Thyroid gland (tissue), 4 donors: ENCODE measurements at regions not wholly inside any gene's neighbourhood (a gene's known extent, or its start where the extent isn't known, plus 50 kb on each side); places are given as distances from the start of the nearest gene placed in this dataset.

Source experiments
- DNase-seq, 2 donors: peaks; one replicate each; pipeline ENCODE4 v3.0.0-alpha.2; 2019
- H3K27ac ChIP-seq, 3 donors: fragments of 200-600 bp; sonication (generic); 1 replicate in 2 of 3; 2 replicates in 1 of 3; pipeline ENCODE4 v1.5.1; 2016 to 2019; ENCODE audit warnings: mild to moderate bottlenecking in 1 of 3, moderate library complexity in 1 of 3
- H3K27me3 ChIP-seq: fragments of 200-600 bp; sonication (generic); one replicate; pipeline ENCODE4 v1.5.1; 2019
- H3K36me3 ChIP-seq, 2 donors: fragments of 200-600 bp; sonication (generic); one replicate each; pipeline ENCODE4 v1.5.1; 2016 to 2019
- H3K4me1 ChIP-seq, 2 donors: fragments of 200-600 bp; sonication (generic); one replicate each; pipeline ENCODE4 v1.5.1; 2017 to 2019
- H3K4me3 ChIP-seq, 3 donors: fragments of 200-600 bp; sonication (generic); replicated peaks in 1 of 3; 1 replicate in 2 of 3; 2 replicates in 1 of 3; pipeline ENCODE4 v1.5.1; 2016; ENCODE audit warnings: mild to moderate bottlenecking in 1 of 3
- H3K9me3 ChIP-seq: fragments of 200-600 bp; sonication (generic); one replicate; pipeline ENCODE4 v1.5.1; 2017
- CTCF ChIP-seq, 6 experiments: fragments of 200-600 bp in 3 of 6; fragments of 450-650 bp in 3 of 6; sonication (generic) in 3 of 6; IDR thresholded peaks; one replicate each; pipeline ENCODE4 v1.5.1; 2016 to 2019; ENCODE audit warnings: antibody characterized with exemption in 6 of 6, mild to moderate bottlenecking in 2 of 6, inconsistent platforms in 1 of 6, moderate library complexity in 1 of 6
- POLR2A ChIP-seq, 2 donors: fragments of 450-650 bp; IDR thresholded peaks; one replicate each; pipeline ENCODE4 v1.6.1; 2017; ENCODE audit warnings: antibody characterized with exemption in 2 of 2, mild to moderate bottlenecking in 2 of 2, moderate library complexity in 1 of 2
- WGBS, 2 donors: methylation state at CpG; one replicate each; pipeline ENCODE4 v1.1.5; 2017; 5-methylcytosine and 5-hydroxymethylcytosine counted together
- intact Hi-C: fragments of 100-400 bp; cut with DNase I; formaldehyde crosslinking; loops from one replicate; pipeline ENCODE4 v1.15.1; 2023

GRCh38 chr2:149670086-149670485 is 82.5 kb upstream of the MMADHC start:
- no peak overlapping the region for H3K27ac ChIP-seq
- intact Hi-C loops, result no loop called here
- DNase-seq, result no peak
- no peaks in the 10 kb centered on the region for H3K36me3 ChIP-seq
- H3K4me1 ChIP-seq, result no peaks in the 10 kb centered on the region
- 92% methylated on average over 2 of the region's 2 CpGs for WGBS, 2 donors
- no peak overlapping the region for H3K4me3 ChIP-seq
- H3K9me3 ChIP-seq, result no peaks in the 10 kb centered on the region
- TF ChIP-seq POLR2A (IDR thresholded peaks at IDR 0.05) (no peak), CTCF (IDR thresholded peaks at IDR 0.05) (no peak)
- H3K27me3 ChIP-seq, result no peaks in the 10 kb centered on the region

DNA sequence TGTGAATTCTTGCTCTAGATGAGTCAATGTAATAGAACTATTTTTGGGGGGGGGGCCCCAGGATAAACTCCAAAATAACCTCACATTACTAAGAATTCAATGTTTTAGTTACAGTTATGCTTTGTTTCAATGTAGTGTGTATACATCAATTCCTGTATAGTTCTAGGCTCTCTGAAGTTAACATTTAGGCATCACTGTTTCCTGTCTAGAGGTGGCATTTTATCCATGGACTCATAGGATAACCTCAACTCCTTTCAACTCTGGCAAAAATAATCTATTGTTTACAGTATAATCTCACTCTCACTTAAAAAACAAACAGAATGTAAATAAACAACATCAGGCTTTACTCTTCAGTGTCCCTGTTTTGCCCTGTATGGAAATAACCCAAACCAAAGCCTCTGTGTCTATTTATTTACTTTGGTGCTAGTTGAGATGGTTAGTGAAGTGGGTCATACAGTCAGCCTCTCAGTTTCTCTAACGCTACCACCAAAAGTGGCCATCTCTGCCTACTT is 79.3 kb upstream of the MMADHC start:
- no peak for DNase-seq
- Histone ChIP-seq H3K27ac (no peak overlapping the region), H3K27me3 (no peaks in the 10 kb centered on the region), H3K9me3 (no peaks in the 10 kb centered on the region), H3K4me3 (no peak overlapping the region), H3K4me1 (peaks cover 0 to 3% of the 10 kb centered on the region in 2 donors), H3K36me3 (no peaks in the 10 kb centered on the region)
- no peak for TF ChIP-seq POLR2A (IDR thresholded peaks at IDR 0.05)
- TF ChIP-seq CTCF (IDR thresholded peaks at IDR 0.05), result no peak
- intact Hi-C loops, result no loop called here
- WGBS, 2 donors, result 58 to 71% methylated on average over 1 of the region's 1 CpG

GRCh38 chr2:149664896-149665295 is 77.3 kb upstream of the MMADHC start:
- Histone ChIP-seq H3K9me3 (no peaks in the 10 kb centered on the region), H3K27ac (no peak overlapping the region), H3K27me3 (no peaks in the 10 kb centered on the region), H3K4me1 (peaks cover 0 to 8% of the 10 kb centered on the region in 2 donors), H3K4me3 (no peak overlapping the region), H3K36me3 (no peaks in the 10 kb centered on the region)
- TF ChIP-seq POLR2A (IDR thresholded peaks at IDR 0.05), result no peak
- TF ChIP-seq CTCF (IDR thresholded peaks at IDR 0.05), result no peak
- intact Hi-C loops, result no loop called here
- no peak for DNase-seq
- 98 to 99% methylated on average over 3 of the region's 3 CpGs for WGBS, 2 donors

GRCh38 chr2:149662556-149662955 is 75.0 kb upstream of the MMADHC start:
- no peaks in the 10 kb centered on the region for H3K27me3 ChIP-seq
- no peaks in the 10 kb centered on the region for H3K36me3 ChIP-seq
- no peaks in the 10 kb centered on the region for H3K9me3 ChIP-seq
- TF ChIP-seq POLR2A (IDR thresholded peaks at IDR 0.05) (no peak), CTCF (IDR thresholded peaks at IDR 0.05) (no peak)
- no peak overlapping the region for H3K27ac ChIP-seq
- no peak for DNase-seq
- H3K4me3 ChIP-seq, result no peak overlapping the region
- peaks cover 0 to 8% of the 10 kb centered on the region in 2 donors for H3K4me1 ChIP-seq
- intact Hi-C loops, result no loop called here

GRCh38 chr2:149661844-149662243 is 74.3 kb upstream of the MMADHC start:
- peak; percentile 52 to 67 for DNase-seq
- no peak for TF ChIP-seq POLR2A (IDR thresholded peaks at IDR 0.05)
- TF ChIP-seq CTCF (IDR thresholded peaks at IDR 0.05), result no peak
- Histone ChIP-seq H3K9me3 (no peaks in the 10 kb centered on the region), H3K27me3 (no peaks in the 10 kb centered on the region), H3K4me1 (peaks cover 0 to 8% of the 10 kb centered on the region in 2 donors), H3K4me3 (no peak overlapping the region), H3K27ac (no peak overlapping the region), H3K36me3 (no peaks in the 10 kb centered on the region)
- intact Hi-C loops, result no loop called here
- WGBS, 2 donors, result 12 to 16% methylated on average over 1 of the region's 1 CpG
